GM21528 (cell line): ENCODE measurements at regions not wholly inside any gene's neighbourhood (a gene's known extent, or its start where the extent isn't known, plus 50 kb on each side); places are given as distances from the start of the nearest gene placed in this dataset.
A peak's percentile ranks its signal among the peaks of the same experiment; 100 is the strongest.

Experiments used
- ATAC-seq: cut with Tn5 transposase; IDR thresholded peaks from one replicate; pipeline ENCODE4 v1.9.1; 2021; ENCODE audit warnings: mild to moderate bottlenecking, moderate library complexity; ENCODE audit not compliant: unreplicated experiment, low FRiP score

GRCh38 chr11:19350160-19350559 is 109.4 kb upstream of the E2F8 start:
- no peak for ATAC-seq

- ATAC-seq: no peak
Observed at GRCh38 chr11:19349340-19350025, 108.7 kb upstream of the E2F8 start.

- no peak for ATAC-seq
Observed at GRCh38 chr11:19347911-19348310, 107.2 kb upstream of the E2F8 start.

GRCh38 chr11:19345848-19346681 is 105.3 kb upstream of the E2F8 start:
- ATAC-seq: peak; percentile 40

GRCh38 chr11:19345519-19345847 is 104.7 kb upstream of the E2F8 start:
- peak; percentile 36 for ATAC-seq

- ATAC-seq: peak; percentile 53
Observed at GRCh38 chr11:19344661-19345518, 104.1 kb upstream of the E2F8 start.

GRCh38 chr11:19342036-19342435 is 101.3 kb upstream of the E2F8 start:
- no peak for ATAC-seq

- ATAC-seq: no peak
Observed at GRCh38 chr11:19338375-19338774, 97.6 kb upstream of the E2F8 start.

GRCh38 chr11:19337779-19338178 is 97.0 kb upstream of the E2F8 start:
- ATAC-seq: no peak

- ATAC-seq: no peak
Observed at GRCh38 chr11:19336331-19336730, 95.6 kb upstream of the E2F8 start.

- peak; percentile 81 for ATAC-seq
Observed at GRCh38 chr11:19332476-19332875, 91.7 kb upstream of the E2F8 start.

- no peak for ATAC-seq
Observed at GRCh38 chr11:19330416-19330815, 89.7 kb upstream of the E2F8 start.

GRCh38 chr11:19329970-19330369 is 89.2 kb upstream of the E2F8 start:
- ATAC-seq: no peak

- no peak for ATAC-seq
Observed at GRCh38 chr11:19328586-19329311, 88.0 kb upstream of the E2F8 start.

GRCh38 chr11:19327280-19327679 is 86.5 kb upstream of the E2F8 start:
- ATAC-seq: no peak

GRCh38 chr11:19326499-19326898 is 85.8 kb upstream of the E2F8 start:
- ATAC-seq: no peak

- ATAC-seq: no peak
Observed at GRCh38 chr11:19323502-19323901, 82.8 kb upstream of the E2F8 start.

GRCh38 chr11:19321351-19321750 is 80.6 kb upstream of the E2F8 start:
- no peak for ATAC-seq

GRCh38 chr11:19320827-19321226 is 80.1 kb upstream of the E2F8 start:
- ATAC-seq: no peak

GRCh38 chr11:19316434-19316833 is 75.7 kb upstream of the E2F8 start:
- ATAC-seq: no peak

- ATAC-seq: no peak
Observed at GRCh38 chr11:19315511-19315910, 74.8 kb upstream of the E2F8 start.
